CD14-positive monocyte (primary cell): ENCODE measurements at regions not wholly inside any gene's neighbourhood (a gene's known extent, or its start where the extent isn't known, plus 50 kb on each side); places are given as distances from the start of the nearest gene placed in this dataset.

ENCODE experiments used
- DNase-seq, 3 donors: peaks; one replicate each; pipeline ENCODE4 v3.0.0-alpha.2; 2011 to 2022
- H2AFZ ChIP-seq: 2 replicates; pipeline ENCODE4 v1.6.0; 2012; ENCODE audit warnings: mild to moderate bottlenecking, low read depth, low read length, inconsistent platforms; ENCODE audit not compliant: insufficient read depth, poor library complexity, severe bottlenecking
- H3K27ac ChIP-seq, 2 donors: 1 replicate in 1 of 2; 2 replicates in 1 of 2; pipeline ENCODE4 v1.5.1; 2012 to 2013; ENCODE audit warnings: low read length in 2 of 2, control low read depth in 1 of 2, inconsistent platforms in 1 of 2, low read depth in 1 of 2, mild to moderate bottlenecking in 1 of 2
- H3K27me3 ChIP-seq, 2 donors: one replicate each; pipeline versions ENCODE4 v1.6.0 to v1.6.1; 2011 to 2013; ENCODE audit warnings: low read length in 2 of 2; ENCODE audit not compliant: control insufficient read depth in 2 of 2, insufficient read depth in 2 of 2
- H3K36me3 ChIP-seq, 2 donors: replicated peaks in 1 of 2; 1 replicate in 1 of 2; 2 replicates in 1 of 2; pipeline versions ENCODE4 v1.5.1 to v1.6.1; 2012 to 2013; ENCODE audit warnings: low read length in 2 of 2, control low read depth in 1 of 2, inconsistent platforms in 1 of 2, mild to moderate bottlenecking in 1 of 2; ENCODE audit not compliant: insufficient read depth in 2 of 2, control insufficient read depth in 1 of 2
- H3K4me1 ChIP-seq, 2 donors: 1 replicate in 1 of 2; 2 replicates in 1 of 2; pipeline versions ENCODE4 v1.5.1 to v1.6.1; 2012 to 2013; ENCODE audit warnings: low read length in 2 of 2, control low read depth in 1 of 2, inconsistent platforms in 1 of 2, mild to moderate bottlenecking in 1 of 2, moderate library complexity in 1 of 2; ENCODE audit not compliant: insufficient read depth in 2 of 2, control insufficient read depth in 1 of 2
- H3K4me2 ChIP-seq: replicated peaks from 2 replicates; pipeline ENCODE3; 2012; ENCODE audit warnings: low read length, moderate library complexity, mild to moderate bottlenecking; ENCODE audit not compliant: poor library complexity, severe bottlenecking; ENCODE audit errors: extremely low read depth
- H3K4me3 ChIP-seq, 3 experiments: fragments of 200-600 bp in 1 of 3; sonication (generic) in 1 of 3; replicated peaks in 1 of 3; 1 replicate in 2 of 3; 2 replicates in 1 of 3; pipeline ENCODE4 v1.5.1; 2011 to 2013; ENCODE audit warnings: low read length in 3 of 3, mild to moderate bottlenecking in 3 of 3, control low read depth in 2 of 3, low read depth in 2 of 3, inconsistent platforms in 1 of 3, moderate library complexity in 1 of 3
- H3K79me2 ChIP-seq: 2 replicates; pipeline ENCODE4 v1.6.0; 2012; ENCODE audit warnings: mild to moderate bottlenecking, control low read depth, inconsistent platforms, low read length, moderate library complexity; ENCODE audit not compliant: insufficient read depth
- H3K9ac ChIP-seq: 2 replicates; pipeline ENCODE4 v1.6.0; 2017; ENCODE audit warnings: low read length, mild to moderate bottlenecking; ENCODE audit not compliant: insufficient read depth, poor library complexity, severe bottlenecking
- H3K9me3 ChIP-seq, 2 donors: replicated peaks in 1 of 2; 1 replicate in 1 of 2; 2 replicates in 1 of 2; pipeline versions ENCODE4 v1.5.1 to v1.6.1; 2012 to 2013; ENCODE audit warnings: low read length in 2 of 2, control low read depth in 1 of 2; ENCODE audit not compliant: control insufficient read depth in 1 of 2, insufficient read depth in 1 of 2
- H4K20me1 ChIP-seq: 2 replicates; pipeline ENCODE4 v1.6.0; 2012; ENCODE audit warnings: mild to moderate bottlenecking, low read length, control low read depth, moderate library complexity; ENCODE audit not compliant: insufficient read depth
- H3K27ac Mint-ChIP-seq, 7 donors: one replicate each; pipeline ENCODE4 v1.8.0; 2020; ENCODE audit warnings: mild to moderate bottlenecking in 7 of 7, mixed read lengths in 7 of 7, moderate library complexity in 6 of 7, inconsistent platforms in 2 of 7
- H3K27me3 Mint-ChIP-seq, 3 donors: one replicate each; pipeline ENCODE4 v1.8.0; 2021 to 2022; ENCODE audit warnings: low read depth in 3 of 3, mild to moderate bottlenecking in 3 of 3, mixed read lengths in 3 of 3, moderate library complexity in 3 of 3, inconsistent platforms in 1 of 3
- H3K36me3 Mint-ChIP-seq, 2 donors: one replicate each; pipeline ENCODE4 v1.8.0; 2020; ENCODE audit warnings: mixed read lengths in 2 of 2, inconsistent platforms in 1 of 2, mild to moderate bottlenecking in 1 of 2
- H3K4me1 Mint-ChIP-seq: one replicate; pipeline ENCODE4 v1.8.0; 2020; ENCODE audit warnings: mild to moderate bottlenecking, mixed read lengths
- H3K4me3 Mint-ChIP-seq, 2 donors: one replicate each; pipeline ENCODE4 v1.8.0; 2020; ENCODE audit warnings: mild to moderate bottlenecking in 2 of 2, mixed read lengths in 2 of 2, moderate library complexity in 1 of 2
- H3K9me3 Mint-ChIP-seq, 7 donors: one replicate each; pipeline ENCODE4 v1.8.0; 2020 to 2022; ENCODE audit warnings: mixed read lengths in 7 of 7, mild to moderate bottlenecking in 6 of 7, moderate library complexity in 6 of 7, inconsistent platforms in 2 of 7
- CTCF ChIP-seq: fragments of 200-600 bp; IDR thresholded peaks from one replicate; pipeline ENCODE4 v1.8.0; 2022; ENCODE audit warnings: antibody characterized with exemption, mild to moderate bottlenecking
- WGBS: methylation state at CpG from one replicate; pipeline ENCODE4 v1.1.5; 2013; ENCODE audit warnings: missing lambda C conversion rate; ENCODE audit not compliant: insufficient coverage; 5-methylcytosine and 5-hydroxymethylcytosine counted together
- intact Hi-C, 2 donors: fragments of 100-400 bp; cut with micrococcal nuclease; formaldehyde crosslinking; loops; one replicate each; pipeline versions ENCODE4 v1.15.0 to v1.15.1; 2023

- H4K20me1 ChIP-seq = no peaks in the 10 kb centered on the region
- H3K79me2 ChIP-seq = no peaks in the 10 kb centered on the region
- no peak overlapping the region for H3K4me2 ChIP-seq
- H3K9me3 ChIP-seq = peaks cover 0 to 3% of the 10 kb centered on the region in 2 donors
- peaks cover 4 to 8% of the 10 kb centered on the region in 2 donors for H3K4me1 ChIP-seq
- H3K27ac Mint-ChIP-seq = no peak overlapping the region
- peaks cover 3 to 9% (median 5%) of the 10 kb centered on the region in 7 donors for H3K9me3 Mint-ChIP-seq
- intact Hi-C loops = no loop called here
- peaks cover 8% of the 10 kb centered on the region for H3K4me1 Mint-ChIP-seq
- no peaks in the 10 kb centered on the region for H3K36me3 ChIP-seq
- H3K9ac ChIP-seq = no peak overlapping the region
- no peak overlapping the region for H2AFZ ChIP-seq
- no peak overlapping the region for H3K4me3 Mint-ChIP-seq
- H3K4me3 ChIP-seq = no peak overlapping the region
- no peaks in the 10 kb centered on the region for H3K36me3 Mint-ChIP-seq
- DNase-seq = no peak
- no peaks in the 10 kb centered on the region for H3K27me3 ChIP-seq
- no CpG with 5 or more reads among the region's 6 CpGs for WGBS
- H3K27me3 Mint-ChIP-seq = peaks cover 0 to 2% (median 0%) of the 10 kb centered on the region in 3 donors
- H3K27ac ChIP-seq = no peak overlapping the region
- no peak for TF ChIP-seq CTCF
These were observed 330.6 kb downstream of the RAB3C start for GRCh38 chr5:58913406-58913990.

- no peak overlapping the region for H3K9ac ChIP-seq
- WGBS = 100% methylated on average over 1 of the region's 3 CpGs
- intact Hi-C loops = no loop called here
- Mint-ChIP-seq H3K4me1 (peaks cover 7% of the 10 kb centered on the region), H3K27me3 (peaks cover 0 to 2% (median 0%) of the 10 kb centered on the region in 3 donors), H3K27ac (no peak overlapping the region), H3K4me3 (no peak overlapping the region), H3K36me3 (no peaks in the 10 kb centered on the region), H3K9me3 (peaks cover 0 to 3% (median 0%) of the 10 kb centered on the region in 7 donors)
- H3K36me3 ChIP-seq = no peaks in the 10 kb centered on the region
- no peak overlapping the region for H3K4me3 ChIP-seq
- no peak overlapping the region for H3K27ac ChIP-seq
- no peak overlapping the region for H2AFZ ChIP-seq
- no peak overlapping the region for H3K4me2 ChIP-seq
- TF ChIP-seq CTCF = no peak
- no peaks in the 10 kb centered on the region for H3K79me2 ChIP-seq
- DNase-seq = no peak
- H4K20me1 ChIP-seq = no peaks in the 10 kb centered on the region
- H3K9me3 ChIP-seq = no peaks in the 10 kb centered on the region
- no peaks in the 10 kb centered on the region for H3K4me1 ChIP-seq
- no peaks in the 10 kb centered on the region for H3K27me3 ChIP-seq
These were observed 335.3 kb downstream of the RAB3C start for GRCh38 chr5:58918021-58918729.
